ENCODE measurements at regions not wholly inside any gene's neighbourhood (a gene's known extent, or its start where the extent isn't known, plus 50 kb on each side); places are given as distances from the start of the nearest gene placed in this dataset.
"Not testable (repeated sequence)": the region's sequence is repeated elsewhere in the genome, so short reads cannot be mapped to it uniquely, and the experiment has no call there.

- DNase-seq (ENCODE audit: extremely low read depth, low read depth, low spot score) = no peak
Measured at GRCh38 chr2:155913356-155913755, 419.2 kb downstream of the NR4A2 start.

- no peak for DNase-seq (ENCODE audit: extremely low read depth, low read depth, low spot score)
Measured at GRCh38 chr2:155908567-155908966, 424.0 kb downstream of the NR4A2 start.

DNA sequence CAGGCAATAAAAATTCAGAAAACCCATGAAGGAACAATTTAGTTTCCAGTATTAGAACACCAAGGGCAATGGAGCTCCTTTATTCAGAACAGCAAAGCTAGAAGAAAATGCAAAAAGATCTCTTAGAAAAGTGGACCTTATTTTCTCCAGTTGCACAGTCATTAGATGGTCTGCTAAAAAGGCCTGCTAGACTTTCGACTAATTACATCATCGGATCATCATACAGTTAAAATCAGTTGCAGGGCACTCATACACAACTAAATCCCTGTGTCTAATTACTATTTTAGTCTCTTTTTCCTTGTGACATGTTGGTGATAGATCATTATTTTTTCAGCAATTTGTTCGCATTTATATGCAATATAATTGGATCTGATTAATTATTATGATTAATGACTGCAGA, 425.3 kb downstream of the NR4A2 start:
- DNase-seq (ENCODE audit: extremely low read depth, low read depth, low spot score) = no peak

GRCh38 chr2:155905657-155906056, 426.9 kb downstream of the NR4A2 start:
- DNase-seq (ENCODE audit: extremely low read depth, low read depth, low spot score) = no peak

GRCh38 chr2:155904720-155905119, 427.8 kb downstream of the NR4A2 start:
- DNase-seq (ENCODE audit: extremely low read depth, low read depth, low spot score) = no peak

- no peak for DNase-seq (ENCODE audit: extremely low read depth, low read depth, low spot score)
Measured at GRCh38 chr2:155902635-155903034, 429.9 kb downstream of the NR4A2 start.

DNA sequence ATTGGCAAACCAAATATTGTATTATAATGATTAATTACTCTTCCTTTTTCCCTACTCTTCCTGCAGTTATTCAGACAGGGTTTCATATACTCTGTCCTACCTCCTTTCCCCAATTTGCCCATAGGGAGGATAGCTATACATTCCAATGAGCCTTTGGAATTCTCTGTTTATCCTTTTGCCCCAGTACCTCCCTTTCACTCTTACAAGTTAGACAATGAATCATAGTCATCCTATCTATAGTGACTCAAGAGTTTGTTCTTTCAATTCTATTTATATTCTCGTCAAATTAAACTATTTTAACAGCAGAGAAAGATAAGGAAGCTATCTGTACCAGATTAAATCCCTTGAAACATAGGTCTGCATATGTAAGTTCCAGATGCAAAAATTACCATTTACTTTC, 437.5 kb downstream of the NR4A2 start:
- no peak for DNase-seq (ENCODE audit: extremely low read depth, low read depth, low spot score)

DNA sequence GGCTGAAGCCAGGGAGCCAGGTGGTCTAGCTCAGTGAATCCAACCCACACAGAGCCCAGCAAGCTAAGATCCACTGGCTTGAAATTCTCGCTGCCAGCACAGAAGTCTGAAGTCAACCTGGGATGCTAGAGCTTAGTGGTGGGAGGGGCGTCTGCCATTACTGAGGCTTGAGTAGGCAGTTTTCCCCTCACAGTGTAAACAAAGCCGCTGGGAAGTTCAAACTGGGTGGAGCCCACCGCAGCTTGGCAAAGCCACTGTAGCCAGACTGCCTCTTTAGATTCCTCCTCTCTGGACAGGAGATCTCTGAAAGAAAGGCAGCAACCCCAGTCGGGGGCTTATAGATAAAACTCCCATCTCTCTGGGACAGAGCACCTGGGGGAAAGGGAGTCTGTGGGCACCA, 452.1 kb downstream of the NR4A2 start:
- DNase-seq (ENCODE audit: extremely low read depth, low read depth, low spot score) = not testable (repeated sequence)

GRCh38 chr2:155879900-155880299, 452.6 kb downstream of the NR4A2 start:
- DNase-seq (ENCODE audit: extremely low read depth, low read depth, low spot score) = not testable (repeated sequence)

- no peak for DNase-seq (ENCODE audit: extremely low read depth, low read depth, low spot score)
Measured at GRCh38 chr2:155872396-155872795, 460.1 kb downstream of the NR4A2 start.

DNA sequence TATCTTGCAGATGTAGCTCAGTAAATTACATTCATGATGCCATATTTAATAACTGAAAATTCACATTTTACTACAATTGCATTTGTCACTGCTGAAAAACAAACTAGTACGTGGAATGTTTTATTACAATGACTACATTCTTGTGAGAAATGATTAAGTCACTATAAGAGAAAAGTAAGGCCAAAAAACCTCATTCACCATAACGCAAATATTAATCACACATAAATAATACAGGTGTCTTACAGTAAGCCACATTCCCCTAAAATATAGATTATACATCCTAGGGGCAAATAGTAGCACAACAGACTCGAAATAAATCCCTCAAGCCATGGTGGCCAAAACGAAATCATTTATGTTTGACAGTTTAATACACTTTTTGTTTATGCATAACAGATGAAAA, 460.6 kb downstream of the NR4A2 start:
- no peak for DNase-seq (ENCODE audit: extremely low read depth, low read depth, low spot score)

GRCh38 chr2:155867564-155867963, 465.0 kb downstream of the NR4A2 start:
- DNase-seq (ENCODE audit: extremely low read depth, low read depth, low spot score) = no peak

DNA sequence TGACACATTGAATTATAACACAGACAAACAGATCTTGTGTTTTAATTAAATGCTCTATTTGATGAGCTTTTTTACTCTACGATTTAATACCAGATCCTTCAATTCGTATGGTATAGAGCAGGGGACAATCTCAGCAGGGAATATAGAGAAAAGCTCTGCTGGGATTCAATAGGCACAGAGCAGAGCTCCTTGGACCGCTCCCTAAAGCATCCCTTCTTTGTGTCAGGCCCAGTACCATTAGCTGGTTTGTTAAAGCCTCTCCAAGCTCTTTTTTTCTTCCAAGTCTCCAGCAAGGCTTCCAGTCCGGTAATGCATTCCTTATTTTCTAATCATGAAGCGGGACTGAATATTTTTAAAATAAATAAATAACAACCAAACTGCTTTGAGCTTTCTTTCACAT, 466.0 kb downstream of the NR4A2 start:
- no peak for DNase-seq (ENCODE audit: extremely low read depth, low read depth, low spot score)

GRCh38 chr2:155852156-155852555, 480.4 kb downstream of the NR4A2 start:
- no peak for DNase-seq (ENCODE audit: extremely low read depth, low read depth, low spot score)

GRCh38 chr2:155846259-155846658, 486.3 kb downstream of the NR4A2 start:
- DNase-seq (ENCODE audit: extremely low read depth, low read depth, low spot score) = no peak

DNA sequence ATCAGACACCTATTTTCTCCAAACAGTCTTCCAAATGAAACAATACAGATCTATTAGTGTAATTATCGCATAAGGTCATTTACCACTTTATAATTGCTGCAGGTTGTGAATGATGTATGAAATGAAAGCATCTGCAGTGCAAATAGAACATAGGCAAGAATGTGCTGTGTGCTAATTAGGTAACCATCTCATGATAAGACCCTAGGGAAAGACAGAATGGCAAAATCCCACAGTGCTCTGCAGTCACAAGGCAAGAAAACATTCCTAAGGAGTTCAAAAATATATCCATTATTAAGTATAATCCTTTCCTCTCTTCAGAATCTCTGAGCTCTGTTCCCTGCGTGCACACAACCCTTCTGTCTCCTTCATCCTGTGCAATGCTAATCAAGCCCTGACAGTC, 488.1 kb downstream of the NR4A2 start:
- no peak for DNase-seq (ENCODE audit: extremely low read depth, low read depth, low spot score)

DNA sequence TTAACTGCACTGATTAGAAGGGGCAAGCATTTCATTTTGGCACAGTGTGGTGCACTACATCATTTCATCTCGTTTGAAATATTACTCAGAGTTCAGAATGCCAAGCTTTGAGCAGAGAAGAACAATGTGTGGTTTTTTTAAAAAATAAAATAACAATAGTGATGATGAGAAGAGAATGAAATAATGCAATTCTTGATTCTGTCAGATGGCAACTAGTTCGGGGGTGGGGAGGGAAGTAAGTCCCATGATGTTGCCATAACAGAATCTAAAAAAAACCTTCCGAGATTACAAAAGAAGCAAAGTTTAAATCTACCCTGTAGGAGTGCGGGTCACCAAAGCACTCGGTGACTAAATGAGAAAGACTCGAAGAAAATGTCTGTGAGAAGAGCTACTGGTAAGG, 490.4 kb downstream of the NR4A2 start:
- no peak for DNase-seq (ENCODE audit: extremely low read depth, low read depth, low spot score)

GRCh38 chr2:155841442-155841841, 491.1 kb downstream of the NR4A2 start:
- DNase-seq (ENCODE audit: extremely low read depth, low read depth, low spot score) = no peak

GRCh38 chr2:155840661-155841060, 491.9 kb downstream of the NR4A2 start:
- no peak for DNase-seq (ENCODE audit: extremely low read depth, low read depth, low spot score)

- no peak for DNase-seq (ENCODE audit: extremely low read depth, low read depth, low spot score)
Measured at GRCh38 chr2:155839991-155840390, 492.5 kb downstream of the NR4A2 start.

DNA sequence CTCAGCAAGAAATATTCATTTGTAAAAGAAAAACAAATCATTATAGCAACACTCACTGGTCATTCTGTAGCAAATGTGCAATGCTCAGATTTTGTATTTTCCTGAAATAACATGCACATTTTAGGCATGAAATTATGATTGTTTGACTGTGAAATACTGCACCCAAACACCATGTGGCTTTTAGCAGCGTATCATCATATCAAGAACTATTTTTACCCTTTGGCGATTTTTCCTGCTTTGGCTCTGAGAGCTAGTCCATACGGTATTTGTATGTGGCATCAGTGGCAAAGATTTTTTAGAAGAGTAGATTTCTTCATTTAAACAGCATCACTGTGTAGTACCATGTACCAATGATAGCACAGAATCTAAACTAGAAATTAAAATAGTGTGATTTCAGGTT, 493.1 kb downstream of the NR4A2 start:
- DNase-seq (ENCODE audit: extremely low read depth, low read depth, low spot score) = no peak

DNA sequence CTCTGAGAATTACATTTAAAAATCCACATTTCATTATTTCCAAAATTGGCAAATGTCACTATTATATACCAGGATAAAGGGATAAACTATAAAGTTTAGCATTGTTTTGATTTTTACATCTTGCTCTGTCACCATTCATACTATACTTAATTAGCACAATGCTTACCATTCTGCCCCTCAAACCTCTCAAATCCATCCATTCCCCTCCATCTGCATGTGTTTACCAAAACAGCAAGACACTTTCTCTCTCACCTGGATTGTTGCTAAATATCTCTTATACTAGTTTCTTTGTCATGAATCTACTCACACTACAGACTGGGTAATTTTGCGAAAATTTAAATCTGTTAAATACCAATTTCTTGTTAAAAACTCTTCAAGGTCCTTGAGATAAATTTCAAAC, 496.1 kb downstream of the NR4A2 start:
- DNase-seq (ENCODE audit: extremely low read depth, low read depth, low spot score) = no peak

DNA sequence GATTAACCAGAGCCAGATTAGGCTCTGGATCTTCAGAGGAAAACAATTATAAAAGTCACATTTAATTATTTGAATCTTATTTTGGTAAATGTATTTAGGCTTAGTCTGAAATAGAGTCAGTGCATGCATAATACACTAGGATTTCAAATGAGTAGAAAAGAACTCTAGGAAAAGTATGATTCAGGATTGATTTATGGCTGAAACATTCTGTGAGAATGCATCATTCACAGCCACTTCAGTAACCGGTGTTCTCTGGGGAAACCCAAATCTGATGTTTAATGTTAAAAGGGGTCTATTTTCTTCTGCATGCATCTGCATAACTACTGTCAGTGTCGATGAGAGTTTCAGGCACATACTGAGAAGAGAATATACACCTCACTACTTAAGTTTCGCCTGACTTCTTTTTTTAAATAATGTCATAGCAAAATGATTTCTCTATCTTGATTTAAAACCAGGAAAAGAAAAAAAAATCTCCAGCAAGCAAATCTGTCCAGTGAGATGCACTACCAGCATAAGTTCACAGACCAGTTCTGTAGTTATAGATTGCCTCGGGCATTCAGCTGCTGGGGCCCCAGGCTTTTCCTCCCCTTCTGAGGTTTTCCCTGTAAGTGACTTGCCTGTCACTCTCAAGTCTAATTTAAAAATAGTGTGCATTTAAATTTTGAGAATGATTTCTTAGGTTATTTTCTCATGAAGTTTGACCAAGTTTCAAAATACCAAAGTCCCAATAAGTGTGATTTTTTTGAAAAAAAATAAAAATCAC, 501.5 kb downstream of the NR4A2 start:
- no peak for DNase-seq (ENCODE audit: extremely low read depth, low read depth, low spot score)
